ENCODE measurements at regions not wholly inside any gene's neighbourhood (a gene's known extent, or its start where the extent isn't known, plus 50 kb on each side); places are given as distances from the start of the nearest gene placed in this dataset.

- TF ChIP-seq TCF7L2 (IDR thresholded peaks at IDR 0.05; ENCODE audit: borderline replicate concordance, extremely low read depth, insufficient read depth, insufficient read length) (no peak), MAX (IDR thresholded peaks at IDR 0.05) (no peak), ELF1 (IDR thresholded peaks at IDR 0.05; ENCODE audit: borderline replicate concordance, low read depth) (no peak)
These were observed 797.4 kb downstream of the RPS29 start (continued) for GRCh38 chr14:48788771-48789170.

- CTCF ChIA-PET = no interaction called here
- no peak for ATAC-seq
- DNase-seq (ENCODE audit: low read depth, low spot score) = no peak
- Histone ChIP-seq H4K20me1 (ENCODE audit: insufficient read depth) (no peaks in the 10 kb centered on the region), H3K36me3 (ENCODE audit: control insufficient read depth in 1 of 2, insufficient read depth in 2 of 2, low read length in 2 of 2) (no peaks in the 10 kb centered on the region), H3K9me2 (ENCODE audit: insufficient read depth) (no peaks in the 10 kb centered on the region), H3K4me3 (replicated peaks in 1 of 2; ENCODE audit: low read depth in 1 of 2, low read length in 2 of 2) (no peak overlapping the region), H3K79me2 (ENCODE audit: insufficient read depth, low read length) (no peaks in the 10 kb centered on the region), H3K4me1 (ENCODE audit: control insufficient read depth in 1 of 2, insufficient read depth in 2 of 2, low read length in 2 of 2) (no peaks in the 10 kb centered on the region), H2AFZ (ENCODE audit: low read depth, low read length, poor library complexity, severe bottlenecking) (no peak overlapping the region), H3K9me3 (ENCODE audit: control insufficient read depth in 1 of 2, insufficient read depth in 1 of 2, low read depth in 1 of 2, low read length in 2 of 2) (no peaks in the 10 kb centered on the region), H3K27ac (ENCODE audit: low read depth, low read length) (no peak overlapping the region), H3K9ac (ENCODE audit: low read length) (no peak overlapping the region), H3K4me2 (ENCODE audit: low read length) (no peak overlapping the region), H3K27me3 (ENCODE audit: insufficient read depth, low read length) (no peaks in the 10 kb centered on the region)
- no TSS peak for BruUV-seq (replicated peaks)
- RAD21 ChIA-PET (ENCODE audit: low non-redundant PET in 1 of 2, low total read pairs in 2 of 2, uncharacterized antibody in 2 of 2, unreplicated experiment in 2 of 2) = no interaction called here
- POLR2A ChIA-PET = no interaction called here
- TF ChIP-seq POLR2AphosphoS5 (IDR thresholded peaks at IDR 0.05; ENCODE audit: low read depth, low read length) (no peak), FOSL1 (IDR thresholded peaks at IDR 0.05; ENCODE audit: low read depth) (no peak)
- intact Hi-C loops (cut with micrococcal nuclease) = no loop called here
These were observed 799.7 kb downstream of the RPS29 start for GRCh38 chr14:48786498-48786897.

- peaks cover 0 to 7% of the 10 kb centered on the region in 2 experiments; a peak in 1 of 4 replicates for H3K9me3 ChIP-seq (ENCODE audit: control insufficient read depth in 1 of 2, insufficient read depth in 1 of 2, low read depth in 1 of 2, low read length in 2 of 2)
These were observed 814.5 kb downstream of the RPS29 start for GRCh38 chr14:48771717-48772116.

More at GRCh38 chr14:48771717-48772116, 814.5 kb downstream of the RPS29 start:
- ATAC-seq = no peak
- no peak for TF ChIP-seq YY1 (IDR thresholded peaks at IDR 0.05; ENCODE audit: extremely low read depth, insufficient replicate concordance, low read depth, low read length)
- no peak for TF ChIP-seq ZNF274 (IDR thresholded peaks at IDR 0.05; ENCODE audit: low read depth, low read length)
- no peak for TF ChIP-seq MAX (IDR thresholded peaks at IDR 0.05)
- TF ChIP-seq EZH2phosphoT487 (IDR thresholded peaks at IDR 0.05; ENCODE audit: borderline replicate concordance) = no peak
- TF ChIP-seq EGR1 (IDR thresholded peaks at IDR 0.05; ENCODE audit: low read depth) = no peak
- TF ChIP-seq ELF1 (IDR thresholded peaks at IDR 0.05; ENCODE audit: borderline replicate concordance, low read depth) = no peak
- TF ChIP-seq ZFX (IDR thresholded peaks at IDR 0.05) = no peak
- no peak for TF ChIP-seq TCF7L2 (IDR thresholded peaks at IDR 0.05; ENCODE audit: borderline replicate concordance, extremely low read depth, insufficient read depth, insufficient read length)
- TF ChIP-seq FOSL1 (IDR thresholded peaks at IDR 0.05; ENCODE audit: low read depth) = no peak
- no peak for TF ChIP-seq POLR2AphosphoS5 (IDR thresholded peaks at IDR 0.05; ENCODE audit: low read depth, low read length)
- Histone ChIP-seq H3K27ac (ENCODE audit: low read depth, low read length) (no peak overlapping the region), H3K4me1 (ENCODE audit: control insufficient read depth in 1 of 2, insufficient read depth in 2 of 2, low read length in 2 of 2) (no peaks in the 10 kb centered on the region), H3K9me2 (ENCODE audit: insufficient read depth) (no peaks in the 10 kb centered on the region), H3K4me2 (ENCODE audit: low read length) (no peak overlapping the region), H3K4me3 (replicated peaks in 1 of 2; ENCODE audit: low read depth in 1 of 2, low read length in 2 of 2) (no peak overlapping the region), H3K9ac (ENCODE audit: low read length) (no peak overlapping the region), H3K27me3 (ENCODE audit: insufficient read depth, low read length) (no peaks in the 10 kb centered on the region), H2AFZ (ENCODE audit: low read depth, low read length, poor library complexity, severe bottlenecking) (no peak overlapping the region), H3K79me2 (ENCODE audit: insufficient read depth, low read length) (no peaks in the 10 kb centered on the region), H3K36me3 (ENCODE audit: control insufficient read depth in 1 of 2, insufficient read depth in 2 of 2, low read length in 2 of 2) (no peaks in the 10 kb centered on the region), H4K20me1 (ENCODE audit: insufficient read depth) (no peaks in the 10 kb centered on the region)
- no TSS peak for BruUV-seq (replicated peaks)
- DNase-seq (ENCODE audit: low read depth, low spot score) = no peak
- CTCF ChIA-PET = no interaction called here
- intact Hi-C loops (cut with micrococcal nuclease) = no loop called here
- POLR2A ChIA-PET = no interaction called here
- RAD21 ChIA-PET (ENCODE audit: low non-redundant PET in 1 of 2, low total read pairs in 2 of 2, uncharacterized antibody in 2 of 2, unreplicated experiment in 2 of 2) = no interaction called here
